HEK293 (cell line): ENCODE measurements at regions not wholly inside any gene's neighbourhood (a gene's known extent, or its start where the extent isn't known, plus 50 kb on each side); places are given as distances from the start of the nearest gene placed in this dataset.

Experiments used
- BCL6B ChIP-seq: fragments of 450-650 bp; formaldehyde crosslinking; IDR thresholded peaks from 2 replicates; pipeline ENCODE4 v1.5.1; 2017; ENCODE audit warnings: missing biosample characterization, missing genetic modification characterization
- CTCF ChIP-seq: fragments of 450-650 bp; formaldehyde crosslinking; IDR thresholded peaks from 2 replicates; pipeline ENCODE4 v1.5.1; 2016; ENCODE audit warnings: missing biosample characterization, missing genetic modification characterization
- EGR2 ChIP-seq: fragments of 450-650 bp; formaldehyde crosslinking; IDR thresholded peaks from 2 replicates; pipeline ENCODE4 v1.5.1; 2016; ENCODE audit warnings: low read depth, missing biosample characterization, missing genetic modification characterization
- FEZF1 ChIP-seq: fragments of 450-650 bp; formaldehyde crosslinking; IDR thresholded peaks from 2 replicates; pipeline ENCODE4 v1.5.1; 2016; ENCODE audit warnings: missing biosample characterization, missing genetic modification characterization
- HIC1 ChIP-seq: fragments of 450-650 bp; formaldehyde crosslinking; IDR thresholded peaks from 2 replicates; pipeline ENCODE4 v1.5.1; 2016; ENCODE audit warnings: missing biosample characterization, missing genetic modification characterization
- KLF17 ChIP-seq: fragments of 450-650 bp; formaldehyde crosslinking; IDR thresholded peaks from 2 replicates; pipeline ENCODE4 v1.5.1; 2016; ENCODE audit warnings: missing biosample characterization, missing genetic modification characterization
- ZBTB44 ChIP-seq: fragments of 450-650 bp; IDR thresholded peaks from 2 replicates; pipeline ENCODE4 v1.5.1; 2018; ENCODE audit warnings: missing biosample characterization, mild to moderate bottlenecking, missing genetic modification characterization
- ZBTB6 ChIP-seq: fragments of 450-650 bp; formaldehyde crosslinking; IDR thresholded peaks from 2 replicates; pipeline ENCODE4 v1.5.1; 2017; ENCODE audit warnings: missing biosample characterization, missing genetic modification characterization
- ZIC2 ChIP-seq: fragments of 450-650 bp; formaldehyde crosslinking; IDR thresholded peaks from 2 replicates; pipeline ENCODE4 v1.5.1; 2016; ENCODE audit warnings: missing biosample characterization, missing genetic modification characterization
- ZNF10 ChIP-seq: fragments of 450-650 bp; formaldehyde crosslinking; IDR thresholded peaks from 2 replicates; pipeline ENCODE4 v1.5.1; 2017; ENCODE audit warnings: missing biosample characterization, missing genetic modification characterization
- ZNF112 ChIP-seq: fragments of 450-650 bp; formaldehyde crosslinking; IDR thresholded peaks from 2 replicates; pipeline ENCODE4 v1.5.0; 2017; ENCODE audit warnings: missing biosample characterization, missing genetic modification characterization
- ZNF133 ChIP-seq: fragments of 450-650 bp; formaldehyde crosslinking; IDR thresholded peaks from 2 replicates; pipeline ENCODE4 v1.5.1; 2016; ENCODE audit warnings: missing biosample characterization, missing genetic modification characterization
- ZNF16 ChIP-seq: fragments of 450-650 bp; formaldehyde crosslinking; IDR thresholded peaks from 2 replicates; pipeline ENCODE4 v1.5.1; 2016; ENCODE audit warnings: low read depth, missing biosample characterization, missing genetic modification characterization
- ZNF248 ChIP-seq: fragments of 450-650 bp; formaldehyde crosslinking; IDR thresholded peaks from 2 replicates; pipeline ENCODE4 v1.5.1; 2017; ENCODE audit warnings: missing biosample characterization, missing genetic modification characterization
- ZNF366 ChIP-seq: fragments of 450-650 bp; formaldehyde crosslinking; conservative IDR thresholded peaks from 2 replicates; pipeline ENCODE4 v1.5.1; 2016; ENCODE audit warnings: missing biosample characterization, missing genetic modification characterization
- ZNF391 ChIP-seq: fragments of 450-650 bp; formaldehyde crosslinking; IDR thresholded peaks from 2 replicates; pipeline ENCODE4 v1.5.1; 2016; ENCODE audit warnings: low read depth, missing biosample characterization, missing genetic modification characterization, borderline replicate concordance
- ZNF394 ChIP-seq: fragments of 450-650 bp; formaldehyde crosslinking; IDR thresholded peaks from 2 replicates; pipeline ENCODE4 v1.5.1; 2016; ENCODE audit warnings: missing biosample characterization, missing genetic modification characterization, mild to moderate bottlenecking, moderate library complexity, borderline replicate concordance
- ZNF398 ChIP-seq: fragments of 450-650 bp; formaldehyde crosslinking; IDR thresholded peaks from 2 replicates; pipeline ENCODE4 v1.5.1; 2017; ENCODE audit warnings: missing biosample characterization, missing genetic modification characterization
- ZNF449 ChIP-seq: fragments of 450-650 bp; formaldehyde crosslinking; IDR thresholded peaks from 2 replicates; pipeline ENCODE4 v1.5.1; 2017; ENCODE audit warnings: missing biosample characterization, mild to moderate bottlenecking, missing genetic modification characterization, moderate library complexity
- ZNF747 ChIP-seq: fragments of 450-650 bp; formaldehyde crosslinking; IDR thresholded peaks from 2 replicates; pipeline ENCODE4 v1.5.1; 2016; ENCODE audit warnings: missing biosample characterization, missing genetic modification characterization
- ZSCAN16 ChIP-seq: fragments of 450-650 bp; formaldehyde crosslinking; IDR thresholded peaks from 2 replicates; pipeline ENCODE4 v1.5.1; 2016; ENCODE audit warnings: missing biosample characterization, missing genetic modification characterization
- ZSCAN5A ChIP-seq: fragments of 450-650 bp; formaldehyde crosslinking; IDR thresholded peaks from 2 replicates; pipeline ENCODE4 v1.5.1; 2016; ENCODE audit warnings: missing biosample characterization, missing genetic modification characterization

GRCh38 chr11:112321501-112322172 is 61.0 kb upstream of the PLET1 start (continued):
- TF ChIP-seq ZBTB6 (no peak), ZBTB44 (tag by site-specific recombination) (peak; percentile 92), ZNF366 (tag by site-specific recombination) (peak; percentile 47), ZNF449 (no peak), ZNF133 (no peak), ZIC2 (peak; percentile 92), HIC1 (tag by site-specific recombination) (no peak), ZSCAN5A (tag by site-specific recombination) (no peak), ZNF398 (tag by site-specific recombination) (peak; percentile 53), FEZF1 (tag by site-specific recombination) (peak; percentile 71), ZNF747 (tag by site-specific recombination) (no peak), ZNF112 (tag by site-specific recombination) (no peak), KLF17 (no peak), ZSCAN16 (tag by site-specific recombination) (no peak), BCL6B (tag by site-specific recombination) (0 out of 2 replicates have a peak, but pooled peaks have one; percentile 54), EGR2 (tag by site-specific recombination) (no peak), ZNF248 (tag by site-specific recombination) (no peak), ZNF391 (tag by site-specific recombination) (no peak), ZNF16 (tag by site-specific recombination) (no peak), CTCF (tag by site-specific recombination) (no peak), ZNF394 (tag by site-specific recombination) (0 out of 2 replicates have a peak, but pooled peaks have one; percentile 47), ZNF10 (tag by site-specific recombination) (0 out of 2 replicates have a peak, but pooled peaks have one; percentile 30)
